Activated CD4-positive, alpha-beta T cell treated with anti-CD3 and anti-CD28 coated beads for 36 hours (primary cell): ENCODE measurements at regions not wholly inside any gene's neighbourhood (a gene's known extent, or its start where the extent isn't known, plus 50 kb on each side); places are given as distances from the start of the nearest gene placed in this dataset.

ENCODE experiments used
- ATAC-seq: fragments of 200-7000 bp; cut with Tn5 transposase; one replicate; pipeline ENCODE4 v1.10.0; 2021; ENCODE audit warnings: mild to moderate bottlenecking, moderate library complexity
- CTCF ChIA-PET: fragments of 350-600 bp; sonication (Branson Sonifier 250); formaldehyde crosslinking; loops from one replicate; lab custom pipeline; 2021; ENCODE audit warnings: antibody characterized with exemption; lab: Charles Lee
- POLR2A ChIA-PET: fragments of 350-600 bp; sonication (Branson Sonifier 250); formaldehyde crosslinking; loops from one replicate; lab custom pipeline; 2021; ENCODE audit warnings: antibody characterized with exemption, inconsistent platforms; lab: Charles Lee
- DNase-seq: peaks from one replicate; pipeline ENCODE4 v3.0.0-alpha.2; 2020
- H3K27ac Mint-ChIP-seq: one replicate; pipeline ENCODE4 v1.8.0; 2021; ENCODE audit warnings: mixed read lengths
- H3K27me3 Mint-ChIP-seq: one replicate; pipeline ENCODE4 v1.8.0; 2021; ENCODE audit warnings: mixed read lengths
- H3K36me3 Mint-ChIP-seq: one replicate; pipeline ENCODE4 v1.8.0; 2021; ENCODE audit warnings: low read depth, mixed read lengths
- H3K4me1 Mint-ChIP-seq: one replicate; pipeline ENCODE4 v1.8.0; 2021; ENCODE audit warnings: mixed read lengths
- H3K4me3 Mint-ChIP-seq: one replicate; pipeline ENCODE4 v1.8.0; 2021; ENCODE audit warnings: mild to moderate bottlenecking, moderate library complexity, mixed read lengths
- H3K9me3 Mint-ChIP-seq: one replicate; pipeline ENCODE4 v1.8.0; 2021; ENCODE audit warnings: low read depth, mixed read lengths
- intact Hi-C, 2 experiments: fragments of 100-400 bp; cut with DNase I in 1 of 2; cut with micrococcal nuclease in 1 of 2; formaldehyde crosslinking; loops; one replicate each; pipeline versions ENCODE4 v1.14.2 to v1.15.1; 2022 to 2024; cut with DNase I, micrococcal nuclease

DNA sequence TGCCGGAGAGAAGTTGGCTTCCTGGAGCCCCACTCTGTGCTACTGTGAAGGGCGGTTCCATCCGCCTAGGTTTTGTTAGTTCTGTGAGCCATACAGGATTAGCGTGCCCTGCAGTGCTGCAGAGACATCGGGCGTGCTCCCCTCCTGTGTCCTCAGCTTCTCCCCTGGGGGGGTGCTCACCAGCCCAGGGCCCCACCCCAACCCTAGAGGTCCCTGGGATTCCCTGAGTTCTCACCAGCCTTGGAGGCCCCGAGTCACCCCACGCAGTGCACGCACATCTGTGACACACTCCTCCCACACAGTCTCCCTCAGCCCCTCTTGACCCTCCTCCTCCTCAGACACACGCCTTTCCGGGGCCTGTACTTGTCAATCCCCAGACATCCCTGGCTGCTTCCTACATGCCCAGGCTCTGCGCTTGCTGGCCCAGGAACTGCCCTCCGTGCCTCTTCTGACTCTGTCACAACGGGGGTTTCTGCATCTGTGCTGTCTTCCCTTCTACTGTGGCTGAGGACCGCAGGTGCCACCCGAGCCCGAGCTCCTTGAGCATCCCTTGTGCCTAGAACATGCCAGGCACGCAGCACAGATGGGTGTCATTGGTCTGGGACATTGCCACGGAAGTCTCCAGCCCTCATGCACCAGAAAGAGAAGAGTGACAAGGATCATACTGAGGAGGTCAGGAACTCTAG, 123.2 kb upstream of the RPS6KA2 start:
- ATAC-seq: peak; percentile 50
- CTCF ChIA-PET: interaction anchor here (0.5 to 1.2 kb wide), 2 partner anchors 25 to 160 kb away, joined by 3 to 4 read pairs; no protein-coding TSS in a partner anchor
- Mint-ChIP-seq H3K36me3 (no peaks in the 10 kb centered on the region), H3K27me3 (no peaks in the 10 kb centered on the region), H3K4me1 (peaks cover 11% of the 10 kb centered on the region), H3K9me3 (no peaks in the 10 kb centered on the region), H3K4me3 (no peak overlapping the region), H3K27ac (no peak overlapping the region)
- intact Hi-C loops: no loop called here
- POLR2A ChIA-PET: no interaction called here
- DNase-seq: peak; percentile 33

DNA sequence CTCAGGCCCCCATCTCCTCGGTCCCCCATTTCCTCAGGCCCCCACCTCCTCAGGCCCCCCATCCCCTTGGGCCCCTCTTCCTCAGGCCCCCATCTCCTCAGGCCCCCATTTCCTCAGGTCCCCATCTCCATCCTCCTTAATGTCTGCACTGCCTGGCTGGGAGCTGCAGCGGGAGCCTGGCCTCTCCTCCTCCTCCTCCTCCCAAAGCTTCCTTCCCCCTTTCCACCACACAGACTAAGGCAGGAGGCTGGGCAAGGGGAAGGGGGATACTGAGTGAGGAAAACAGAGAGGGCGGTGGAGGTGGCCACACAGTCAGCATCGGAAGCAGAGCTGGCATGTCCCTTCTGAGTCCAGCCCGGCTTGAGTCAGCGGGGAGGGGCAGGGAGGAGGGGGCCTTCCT, 122.6 kb upstream of the RPS6KA2 start:
- Mint-ChIP-seq H3K36me3 (no peaks in the 10 kb centered on the region), H3K27ac (no peak overlapping the region), H3K4me1 (peaks cover 11% of the 10 kb centered on the region), H3K9me3 (no peaks in the 10 kb centered on the region), H3K4me3 (no peak overlapping the region), H3K27me3 (no peaks in the 10 kb centered on the region)
- ATAC-seq (no peak), DNase-seq (no peak)
- CTCF ChIA-PET: no interaction called here
- intact Hi-C loops: no loop called here
- POLR2A ChIA-PET: no interaction called here

- CTCF ChIA-PET: interaction anchor here (0.6 kb wide), 1 partner anchor 77 kb away, joined by 3 read pairs; no protein-coding TSS in a partner anchor
- ATAC-seq: no peak
- Mint-ChIP-seq H3K4me3 (no peak overlapping the region), H3K9me3 (no peaks in the 10 kb centered on the region), H3K27ac (no peak overlapping the region), H3K4me1 (peaks cover 11% of the 10 kb centered on the region), H3K27me3 (no peaks in the 10 kb centered on the region), H3K36me3 (no peaks in the 10 kb centered on the region)
- DNase-seq: no peak
- POLR2A ChIA-PET: no interaction called here
- intact Hi-C loops: no loop called here
Measured at GRCh38 chr6:166747644-166748595, 120.9 kb upstream of the RPS6KA2 start.

DNA sequence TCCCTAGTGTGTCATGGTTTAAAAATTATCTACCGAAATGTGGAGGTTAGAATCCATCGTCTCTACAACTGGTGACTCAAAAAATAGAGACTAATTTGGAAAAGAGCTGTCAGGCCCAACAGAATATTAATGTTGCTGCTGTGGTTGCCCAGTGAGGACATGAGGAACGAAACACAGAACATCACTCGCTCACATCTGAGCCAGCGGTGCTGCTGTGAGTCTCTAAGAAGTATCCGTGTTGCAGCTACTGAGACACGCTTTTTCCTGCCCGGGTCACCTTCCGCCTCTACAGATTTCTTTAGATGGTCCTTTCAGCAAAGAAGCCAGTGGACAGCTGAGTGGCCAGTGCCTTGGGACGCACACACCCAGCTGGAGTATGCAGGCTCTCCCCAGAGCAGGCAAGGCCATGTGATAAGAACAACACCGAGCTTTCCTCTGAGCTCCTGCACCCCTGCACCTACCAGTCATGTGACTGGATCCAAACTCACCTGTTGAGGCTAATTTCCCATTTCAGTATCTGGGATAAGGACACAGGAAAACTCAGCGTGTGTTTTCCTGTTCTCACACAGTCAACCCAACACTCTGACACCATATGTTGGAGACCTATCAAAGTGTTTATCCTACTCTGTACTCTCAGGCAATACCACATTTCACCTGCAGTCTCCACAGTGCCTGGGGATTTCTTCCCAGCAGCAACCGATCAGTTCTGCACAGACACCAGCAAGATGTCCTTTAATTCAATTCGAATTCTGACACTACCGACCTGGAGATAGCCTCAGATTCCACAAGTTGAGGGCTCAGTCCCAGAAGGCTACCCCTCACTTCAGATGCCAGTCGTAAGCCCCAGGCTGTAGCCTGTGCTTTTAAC, 119.0 kb upstream of the RPS6KA2 start:
- no peak for DNase-seq
- no peaks in the 10 kb centered on the region for H3K27me3 Mint-ChIP-seq
- H3K4me1 Mint-ChIP-seq: peaks cover 9% of the 10 kb centered on the region
- no peaks in the 10 kb centered on the region for H3K9me3 Mint-ChIP-seq
- no peak overlapping the region for H3K4me3 Mint-ChIP-seq
- intact Hi-C loops: no loop called here
- POLR2A ChIA-PET: no interaction called here
- no peaks in the 10 kb centered on the region for H3K36me3 Mint-ChIP-seq
- H3K27ac Mint-ChIP-seq: no peak overlapping the region
- no peak for ATAC-seq
- CTCF ChIA-PET: no interaction called here

DNA sequence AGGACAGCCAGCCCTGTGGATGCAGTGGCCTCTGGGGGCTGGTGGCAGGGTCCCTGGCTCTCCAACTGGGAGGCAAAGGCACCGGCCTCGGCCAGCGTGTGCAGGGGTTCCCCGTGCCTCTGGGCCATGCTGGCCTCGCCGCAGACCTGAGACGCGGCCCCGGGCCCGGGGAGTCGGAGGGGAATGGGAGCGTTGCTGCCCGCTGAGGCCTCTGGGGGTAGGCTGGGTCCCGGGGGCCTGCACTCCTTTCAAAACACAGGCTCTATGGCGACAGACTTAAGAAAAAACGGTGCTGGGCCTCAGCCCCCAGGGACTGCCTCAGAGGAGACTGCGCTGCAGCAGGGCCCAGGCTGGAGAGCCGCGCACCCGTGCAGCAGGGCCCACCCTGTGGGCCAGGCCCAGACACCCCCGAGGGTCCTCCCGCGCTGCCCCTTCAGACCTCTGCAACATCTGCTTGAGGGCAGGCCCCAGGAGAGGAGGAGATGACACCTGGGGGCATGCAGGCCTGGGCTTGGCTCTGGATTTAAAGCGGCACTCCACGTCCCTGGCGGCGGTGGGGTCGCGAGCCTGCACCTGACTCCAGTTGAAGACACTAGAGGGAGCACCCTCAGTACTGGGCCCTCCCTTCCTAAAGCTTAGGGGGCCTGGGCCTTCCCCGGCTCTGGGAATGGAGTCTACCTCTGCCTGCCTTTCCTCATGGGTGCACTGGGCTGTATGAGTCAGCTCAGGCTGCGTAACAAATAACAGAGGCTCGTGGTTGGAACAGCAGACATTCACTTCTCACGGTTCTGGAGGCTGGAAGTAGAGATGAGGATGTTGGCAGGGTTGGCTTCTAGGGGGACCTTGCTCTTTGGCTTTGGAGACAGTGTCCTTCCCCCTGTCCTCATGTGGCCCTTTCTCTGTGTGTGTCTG, 117.4 kb upstream of the RPS6KA2 start:
- DNase-seq (no peak), ATAC-seq (no peak)
- ChIA-PET CTCF (no interaction called here), POLR2A (no interaction called here)
- Mint-ChIP-seq H3K4me1 (no peaks in the 10 kb centered on the region), H3K27me3 (no peaks in the 10 kb centered on the region), H3K36me3 (no peaks in the 10 kb centered on the region), H3K9me3 (no peaks in the 10 kb centered on the region), H3K27ac (no peak overlapping the region), H3K4me3 (no peak overlapping the region)
- intact Hi-C loops: no loop called here

- H3K27me3 Mint-ChIP-seq: no peaks in the 10 kb centered on the region
- POLR2A ChIA-PET: no interaction called here
- CTCF ChIA-PET: interaction anchor here (0.7 to 1.3 kb wide), 2 partner anchors 31 to 43 kb away, joined by 3 read pairs; no protein-coding TSS in a partner anchor
Measured at GRCh38 chr6:166743406-166744222, 116.6 kb upstream of the RPS6KA2 start.

GRCh38 chr6:166742981-166743380, 115.9 kb upstream of the RPS6KA2 start:
- Mint-ChIP-seq H3K27ac (no peak overlapping the region), H3K4me3 (no peak overlapping the region), H3K9me3 (no peaks in the 10 kb centered on the region), H3K36me3 (no peaks in the 10 kb centered on the region), H3K27me3 (no peaks in the 10 kb centered on the region), H3K4me1 (no peaks in the 10 kb centered on the region)
- POLR2A ChIA-PET: no interaction called here
- DNase-seq (no peak), ATAC-seq (no peak)
- CTCF ChIA-PET: interaction anchor here (0.7 to 1.3 kb wide), 2 partner anchors 32 to 44 kb away, joined by 3 read pairs; no protein-coding TSS in a partner anchor
- intact Hi-C loops: no loop called here

More at GRCh38 chr6:166743406-166744222, 116.6 kb upstream of the RPS6KA2 start:
- ATAC-seq (no peak), DNase-seq (no peak)
- Mint-ChIP-seq H3K4me1 (no peaks in the 10 kb centered on the region), H3K36me3 (no peaks in the 10 kb centered on the region), H3K27ac (no peak overlapping the region), H3K4me3 (no peak overlapping the region), H3K9me3 (no peaks in the 10 kb centered on the region)
- intact Hi-C loops: no loop called here

- H3K4me3 Mint-ChIP-seq: no peak overlapping the region
- no peak for DNase-seq
- ChIA-PET CTCF (interaction anchor here (0.8 to 1.0 kb wide), 2 partner anchors 16 to 340 kb away, joined by 3 to 4 read pairs; no protein-coding TSS in a partner anchor), POLR2A (no interaction called here)
- H3K27ac Mint-ChIP-seq: no peak overlapping the region
- no peaks in the 10 kb centered on the region for H3K27me3 Mint-ChIP-seq
- no peaks in the 10 kb centered on the region for H3K9me3 Mint-ChIP-seq
- intact Hi-C loops: no loop called here
- no peaks in the 10 kb centered on the region for H3K4me1 Mint-ChIP-seq
- no peaks in the 10 kb centered on the region for H3K36me3 Mint-ChIP-seq
- no peak for ATAC-seq
Measured at GRCh38 chr6:166739976-166740318, 112.9 kb upstream of the RPS6KA2 start.

DNA sequence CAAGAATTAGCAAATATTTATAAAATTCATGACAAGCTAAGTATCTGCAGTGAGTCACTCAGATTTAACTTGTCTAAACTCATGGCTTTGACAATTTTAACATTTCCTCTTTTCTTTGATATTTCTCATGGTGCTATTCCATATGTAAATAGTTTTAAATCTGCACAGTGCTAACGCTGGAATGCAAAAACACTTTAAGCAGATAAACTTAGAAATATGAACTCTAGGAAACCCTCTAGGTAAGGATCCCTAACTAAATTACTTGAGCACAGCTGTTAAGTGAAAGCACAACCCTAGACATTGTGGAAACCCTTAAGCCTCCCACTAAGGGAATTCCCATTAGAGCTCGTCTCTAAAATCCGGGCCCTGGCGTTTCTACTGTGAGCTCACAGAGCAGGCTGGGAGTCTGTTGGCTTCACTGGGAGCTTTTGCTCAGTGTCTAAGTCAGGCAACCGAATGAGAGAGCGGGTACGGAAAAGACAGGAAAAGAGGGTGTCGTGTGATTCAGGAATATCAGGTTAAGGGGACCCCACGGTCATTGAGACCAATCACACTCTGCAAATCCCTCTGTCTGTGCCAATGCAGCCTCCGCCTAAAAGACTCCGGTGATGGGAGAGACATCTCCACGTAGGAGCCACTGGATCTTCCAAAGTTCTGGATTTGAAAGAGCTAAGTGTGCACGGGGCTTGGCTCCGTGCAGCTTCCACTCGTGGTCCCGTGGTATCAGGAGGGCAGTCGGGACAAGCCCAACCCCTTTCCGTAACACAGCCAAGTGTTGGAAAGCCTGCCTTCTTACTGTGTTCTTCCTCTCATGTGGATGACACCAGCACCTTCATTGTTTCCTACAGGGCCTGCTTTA, 112.3 kb upstream of the RPS6KA2 start:
- Mint-ChIP-seq H3K4me3 (no peak overlapping the region), H3K27me3 (no peaks in the 10 kb centered on the region), H3K9me3 (no peaks in the 10 kb centered on the region), H3K36me3 (no peaks in the 10 kb centered on the region), H3K4me1 (no peaks in the 10 kb centered on the region), H3K27ac (no peak overlapping the region)
- intact Hi-C loops: no loop called here
- POLR2A ChIA-PET: no interaction called here
- CTCF ChIA-PET: interaction anchor here (0.8 kb wide), 1 partner anchor 16 kb away, joined by 4 read pairs; no protein-coding TSS in a partner anchor
- ATAC-seq (no peak), DNase-seq (no peak)
